Ureter (tissue), 1 donor: ENCODE measurements at regions not wholly inside any gene's neighbourhood (a gene's known extent, or its start where the extent isn't known, plus 50 kb on each side); places are given as distances from the start of the nearest gene placed in this dataset.

Experiments used
- DNase-seq: peaks from one replicate; pipeline ENCODE4 v3.0.0-alpha.2; 2020; ENCODE audit warnings: low spot score
- donor health status: DM: yes; HTN: yes; CAD: no.

DNA sequence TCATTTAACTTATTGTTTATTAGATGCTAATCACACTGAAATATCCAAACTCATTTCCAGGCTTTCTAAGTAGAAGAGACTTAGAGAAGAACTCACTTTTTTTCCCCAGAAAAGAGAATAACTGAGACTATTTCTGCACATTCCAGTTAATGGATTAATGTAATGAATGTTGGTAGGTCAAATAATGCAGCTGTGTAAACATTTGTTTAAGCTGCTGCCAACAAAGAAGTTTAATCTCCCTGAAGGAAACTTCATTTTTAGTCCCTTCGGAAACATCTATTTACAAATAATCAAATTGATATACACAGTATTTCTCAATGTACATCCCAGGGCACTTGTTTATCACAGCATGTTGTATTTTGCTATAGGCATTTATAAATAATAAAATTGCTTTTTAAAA is 126.9 kb downstream of the KCNS3 start:
- no peak for DNase-seq

DNA sequence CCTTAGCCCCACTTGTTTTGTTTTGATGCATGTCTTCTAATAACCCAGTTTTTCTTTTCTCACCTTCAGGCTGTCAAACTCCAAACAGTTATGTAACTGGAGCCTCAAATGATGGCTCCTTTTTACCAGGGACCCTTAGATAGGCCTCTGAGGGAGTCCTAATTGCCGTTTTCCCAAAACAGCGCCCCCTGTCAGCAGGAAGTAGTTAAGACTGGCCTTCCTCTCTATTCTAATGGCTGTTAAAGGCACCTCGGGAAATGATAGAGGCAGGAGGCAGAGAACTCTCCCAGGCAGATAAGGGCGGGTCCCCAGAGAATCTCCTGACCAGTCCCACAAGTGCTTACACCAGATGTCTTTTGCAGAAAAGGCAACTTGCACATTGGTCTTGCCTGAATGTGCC is 123.2 kb downstream of the KCNS3 start:
- no peak for DNase-seq

DNA sequence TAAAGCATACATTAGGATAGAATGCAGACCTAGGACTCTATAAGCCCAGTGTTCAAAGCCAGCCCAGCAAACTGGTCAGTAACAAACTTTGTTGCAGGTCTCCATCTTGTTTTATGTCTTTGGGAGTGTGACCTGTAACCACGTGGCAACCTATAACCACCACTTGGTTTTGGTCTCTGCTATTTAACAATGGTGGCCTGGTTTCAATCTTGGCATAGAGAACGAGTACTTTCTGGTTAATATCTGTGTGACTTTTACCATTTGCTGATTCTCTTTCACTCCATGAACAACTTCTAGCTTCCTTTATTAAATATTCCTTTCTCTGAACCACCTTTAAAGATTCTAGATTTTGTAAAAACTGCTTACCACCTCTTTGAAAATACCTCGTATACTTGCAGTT is 118.5 kb downstream of the KCNS3 start:
- DNase-seq = no peak

DNA sequence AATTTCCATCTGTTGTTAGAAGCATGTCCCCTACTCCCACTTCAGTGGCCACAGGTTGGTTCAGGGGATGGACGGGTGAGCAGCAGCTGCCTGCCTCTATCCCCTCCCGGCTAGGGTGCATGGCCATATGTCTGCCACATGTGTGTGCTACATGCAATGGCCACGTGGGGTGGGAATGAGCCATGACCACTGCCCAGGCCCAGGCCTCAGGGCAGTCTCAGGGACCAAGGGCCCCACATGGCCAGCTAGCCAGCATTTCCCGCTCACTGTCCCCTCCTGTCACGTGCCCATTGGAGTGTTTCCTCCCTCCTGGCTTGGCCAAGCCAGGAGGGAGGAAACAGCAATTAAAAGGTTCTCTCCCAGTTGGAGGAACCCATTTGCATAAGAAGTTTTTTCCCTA is 117.1 kb downstream of the KCNS3 start:
- DNase-seq = no peak
